PC-9 (cell line): ENCODE measurements at regions not wholly inside any gene's neighbourhood (a gene's known extent, or its start where the extent isn't known, plus 50 kb on each side); places are given as distances from the start of the nearest gene placed in this dataset.

Experiments used
- EZH2 ChIP-seq: fragments of 200-600 bp; sonication (generic); IDR thresholded peaks from 2 replicates; pipeline ENCODE4 v1.8.0; 2017; ENCODE audit warnings: antibody characterized with exemption, low read depth
- TF ChIP-seq, protein P1 (sequence below): fragments of 200-600 bp; sonication (generic); conservative IDR thresholded peaks from 2 replicates; pipeline ENCODE4 v1.6.1; 2017; ENCODE audit warnings: mixed run types, antibody characterized with exemption, mild to moderate bottlenecking, moderate library complexity

GRCh38 chr3:55362210-55362960 is 124.7 kb downstream of the WNT5A start:
- TF ChIP-seq, protein P1, sequence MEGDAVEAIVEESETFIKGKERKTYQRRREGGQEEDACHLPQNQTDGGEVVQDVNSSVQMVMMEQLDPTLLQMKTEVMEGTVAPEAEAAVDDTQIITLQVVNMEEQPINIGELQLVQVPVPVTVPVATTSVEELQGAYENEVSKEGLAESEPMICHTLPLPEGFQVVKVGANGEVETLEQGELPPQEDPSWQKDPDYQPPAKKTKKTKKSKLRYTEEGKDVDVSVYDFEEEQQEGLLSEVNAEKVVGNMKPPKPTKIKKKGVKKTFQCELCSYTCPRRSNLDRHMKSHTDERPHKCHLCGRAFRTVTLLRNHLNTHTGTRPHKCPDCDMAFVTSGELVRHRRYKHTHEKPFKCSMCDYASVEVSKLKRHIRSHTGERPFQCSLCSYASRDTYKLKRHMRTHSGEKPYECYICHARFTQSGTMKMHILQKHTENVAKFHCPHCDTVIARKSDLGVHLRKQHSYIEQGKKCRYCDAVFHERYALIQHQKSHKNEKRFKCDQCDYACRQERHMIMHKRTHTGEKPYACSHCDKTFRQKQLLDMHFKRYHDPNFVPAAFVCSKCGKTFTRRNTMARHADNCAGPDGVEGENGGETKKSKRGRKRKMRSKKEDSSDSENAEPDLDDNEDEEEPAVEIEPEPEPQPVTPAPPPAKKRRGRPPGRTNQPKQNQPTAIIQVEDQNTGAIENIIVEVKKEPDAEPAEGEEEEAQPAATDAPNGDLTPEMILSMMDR, result no peak
- TF ChIP-seq EZH2, result no peak
